Hepatocyte (in vitro differentiated cells): ENCODE measurements at regions not wholly inside any gene's neighbourhood (a gene's known extent, or its start where the extent isn't known, plus 50 kb on each side); places are given as distances from the start of the nearest gene placed in this dataset.

Experiments
- DNase-seq: peaks from one replicate; pipeline ENCODE4 v3.0.0-alpha.2; 2016; ENCODE audit warnings: low spot score
- H2AFZ ChIP-seq: fragments of 200-600 bp; sonication (generic); 2 replicates; pipeline ENCODE4 v1.6.0; 2016; ENCODE audit warnings: antibody characterized with exemption, mild to moderate bottlenecking
- H3K27ac ChIP-seq: fragments of 200-600 bp; sonication (generic); 2 replicates; pipeline ENCODE4 v1.5.1; 2016; ENCODE audit warnings: mild to moderate bottlenecking
- H3K27me3 ChIP-seq: fragments of 200-600 bp; sonication (generic); 2 replicates; pipeline ENCODE4 v1.6.1; 2016
- H3K36me3 ChIP-seq: fragments of 200-600 bp; sonication (generic); replicated peaks from 2 replicates; pipeline ENCODE4 v1.5.1; 2016; ENCODE audit warnings: low read depth; ENCODE audit not compliant: insufficient read depth
- H3K4me1 ChIP-seq: fragments of 200-600 bp; sonication (generic); 2 replicates; pipeline ENCODE4 v1.5.1; 2016; ENCODE audit warnings: mild to moderate bottlenecking, moderate library complexity; ENCODE audit not compliant: insufficient read depth
- H3K4me2 ChIP-seq: fragments of 200-600 bp; sonication (generic); 2 replicates; pipeline ENCODE4 v1.6.0; 2016
- H3K4me3 ChIP-seq: fragments of 200-600 bp; sonication (generic); 2 replicates; pipeline ENCODE4 v1.5.1; 2016; ENCODE audit warnings: mild to moderate bottlenecking
- H3K79me2 ChIP-seq: fragments of 200-600 bp; sonication (generic); 2 replicates; pipeline ENCODE4 v1.6.0; 2017; ENCODE audit warnings: mild to moderate bottlenecking
- H3K9me2 ChIP-seq: fragments of 200-600 bp; sonication (generic); replicated peaks from 2 replicates; pipeline ENCODE4 v1.6.0; 2017; ENCODE audit warnings: mild to moderate bottlenecking; ENCODE audit not compliant: insufficient read depth
- H3K9me3 ChIP-seq: fragments of 200-600 bp; sonication (generic); 2 replicates; pipeline ENCODE4 v1.5.1; 2016; ENCODE audit warnings: low read depth, mild to moderate bottlenecking
- H4K20me1 ChIP-seq: fragments of 200-600 bp; sonication (generic); 2 replicates; pipeline ENCODE4 v1.6.0; 2016; ENCODE audit warnings: mild to moderate bottlenecking; ENCODE audit not compliant: insufficient read depth, poor library complexity, severe bottlenecking
- CTCF ChIP-seq: fragments of 200-600 bp; sonication (generic); IDR thresholded peaks from 2 replicates; pipeline ENCODE4 v1.5.1; 2016; ENCODE audit warnings: antibody characterized with exemption, mild to moderate bottlenecking; ENCODE audit not compliant: poor library complexity
- EZH2 ChIP-seq: fragments of 200-600 bp; sonication (generic); IDR thresholded peaks from 2 replicates; pipeline ENCODE4 v1.6.1; 2016; ENCODE audit warnings: antibody characterized with exemption, mild to moderate bottlenecking, borderline replicate concordance
- EZH2phosphoT487 ChIP-seq: fragments of 200-600 bp; sonication (generic); IDR thresholded peaks from one replicate; pipeline ENCODE4 v1.6.1; 2018; ENCODE audit warnings: antibody characterized with exemption, mild to moderate bottlenecking, low read depth, moderate library complexity; ENCODE audit not compliant: unreplicated experiment, severe bottlenecking
- WGBS: methylation state at CpG from one replicate; pipeline ENCODE4 v1.1.6; 2016; ENCODE audit warnings: low lambda C conversion rate; ENCODE audit errors: missing lambda C conversion rate; 5-methylcytosine and 5-hydroxymethylcytosine counted together

- no peak overlapping the region for H2AFZ ChIP-seq
- DNase-seq: no peak
- H4K20me1 ChIP-seq: no peaks in the 10 kb centered on the region
- H3K27ac ChIP-seq: no peak overlapping the region
- no peaks in the 10 kb centered on the region for H3K79me2 ChIP-seq
- TF ChIP-seq EZH2phosphoT487 (no peak), CTCF (no peak), EZH2 (no peak)
- WGBS: 92% methylated on average over 1 of the region's 1 CpG
- no peak overlapping the region for H3K4me3 ChIP-seq
- H3K9me2 ChIP-seq: no peaks in the 10 kb centered on the region
- no peaks in the 10 kb centered on the region for H3K9me3 ChIP-seq
- H3K27me3 ChIP-seq: no peaks in the 10 kb centered on the region
- no peaks in the 10 kb centered on the region for H3K4me1 ChIP-seq
- no peaks in the 10 kb centered on the region for H3K36me3 ChIP-seq
- H3K4me2 ChIP-seq: no peak overlapping the region
These were observed 635.6 kb upstream of the NEGR1 start for GRCh38 chr1:72917920-72918319.

GRCh38 chr1:72915581-72915980 lies 633.2 kb upstream of the NEGR1 start:
- Histone ChIP-seq H3K4me3 (no peak overlapping the region), H3K4me1 (no peaks in the 10 kb centered on the region), H2AFZ (no peak overlapping the region), H3K36me3 (no peaks in the 10 kb centered on the region), H3K27ac (no peak overlapping the region), H3K27me3 (no peaks in the 10 kb centered on the region), H3K9me3 (no peaks in the 10 kb centered on the region), H3K79me2 (no peaks in the 10 kb centered on the region), H3K4me2 (no peak overlapping the region), H4K20me1 (no peaks in the 10 kb centered on the region), H3K9me2 (no peaks in the 10 kb centered on the region)
- no peak for TF ChIP-seq EZH2
- TF ChIP-seq CTCF: no peak
- TF ChIP-seq EZH2phosphoT487: no peak
- WGBS: 37% methylated on average over 5 of the region's 6 CpGs
- DNase-seq: no peak

DNA sequence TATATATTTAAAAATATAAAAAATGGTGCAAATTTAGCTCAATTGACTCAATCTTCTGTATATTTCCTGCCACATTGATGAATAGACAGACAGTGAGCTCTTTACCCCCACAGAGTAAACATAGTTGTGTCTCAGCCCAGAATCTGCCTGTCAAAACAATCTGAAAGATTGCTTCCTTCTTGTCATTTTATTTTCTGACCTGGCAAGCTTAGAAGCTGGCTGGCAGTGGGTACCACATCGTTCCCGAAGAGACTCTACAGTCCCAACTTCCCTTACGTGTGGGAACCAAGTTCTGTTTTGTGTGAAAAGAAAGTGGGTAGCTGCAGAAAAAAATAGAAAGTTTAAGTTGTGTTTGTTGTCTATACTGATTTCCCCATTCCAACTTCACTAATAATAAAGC lies 629.3 kb upstream of the NEGR1 start:
- Histone ChIP-seq H3K27me3 (no peaks in the 10 kb centered on the region), H4K20me1 (no peaks in the 10 kb centered on the region), H3K9me3 (no peaks in the 10 kb centered on the region), H3K4me3 (no peak overlapping the region), H2AFZ (no peak overlapping the region), H3K36me3 (no peaks in the 10 kb centered on the region), H3K4me2 (no peak overlapping the region), H3K79me2 (no peaks in the 10 kb centered on the region), H3K27ac (no peak overlapping the region), H3K9me2 (no peaks in the 10 kb centered on the region), H3K4me1 (no peaks in the 10 kb centered on the region)
- WGBS: 88% methylated on average over 3 of the region's 3 CpGs
- TF ChIP-seq EZH2: no peak
- no peak for TF ChIP-seq EZH2phosphoT487
- no peak for TF ChIP-seq CTCF
- DNase-seq: no peak

- Histone ChIP-seq H4K20me1 (no peaks in the 10 kb centered on the region), H3K27ac (no peak overlapping the region), H3K79me2 (no peaks in the 10 kb centered on the region), H3K4me2 (no peak overlapping the region), H3K27me3 (no peaks in the 10 kb centered on the region), H3K4me3 (no peak overlapping the region), H3K9me3 (no peaks in the 10 kb centered on the region), H3K36me3 (no peaks in the 10 kb centered on the region), H3K4me1 (no peaks in the 10 kb centered on the region), H3K9me2 (no peaks in the 10 kb centered on the region), H2AFZ (no peak overlapping the region)
- TF ChIP-seq CTCF (no peak), EZH2phosphoT487 (no peak), EZH2 (no peak)
- DNase-seq: no peak
These were observed 613.9 kb upstream of the NEGR1 start for GRCh38 chr1:72896256-72896655.
